Heart left ventricle (tissue), 13 donors: ENCODE measurements at regions not wholly inside any gene's neighbourhood (a gene's known extent, or its start where the extent isn't known, plus 50 kb on each side); places are given as distances from the start of the nearest gene placed in this dataset.

Experiments
- POLR2A ChIP-seq, 2 donors: fragments of 450-650 bp; IDR thresholded peaks; one replicate each; pipeline ENCODE4 v1.6.1; 2017; ENCODE audit warnings: antibody characterized with exemption in 2 of 2, mild to moderate bottlenecking in 2 of 2, moderate library complexity in 2 of 2
- TF ChIP-seq, protein P1 (sequence below), 12 donors: fragments of 200-600 bp; sonication (generic) in 4 of 12; IDR thresholded peaks; one replicate each; pipeline versions ENCODE4 v1.5.0 to v1.8.0; 2018 to 2022; ENCODE audit warnings: antibody characterized with exemption in 12 of 12, mild to moderate bottlenecking in 5 of 12
- donor health status: ischemic (EF 13 %, LVEDD 7.1; RV severe dilation, severe dysfunction).
- donor health status: DM: no; HTN: yes; CAD: no.
- donor health status: DM: no; HTN: no; CAD: no.
- donor health status: ischemic (EF 25% LVEDD 6.9; RV normal size, moderate dysfunction).
- donor health status: ischemic (EF 25% LVEDD 5.7; RV mildly dilated, moderate dysfunction).
- donor health status: ischemic (EF 35%, LVEDD 5.7; RV mildly dilated, moderate dysfunction).
- donor health status: nonischemic (EF 11% LVEDD 7.7; RV severe dilation, severe dysfunction).
- donor health status: DM: yes; HTN: yes; CAD: no.
- donor health status: PGD.
- donor health status: ischemic (EF 29% LVEDD 5.4; RV normal size, mild dysfunction).
- donor health status: nonischemic (EF 23%, LVEDD 6.1; RV moderate dilation, normal function).

DNA sequence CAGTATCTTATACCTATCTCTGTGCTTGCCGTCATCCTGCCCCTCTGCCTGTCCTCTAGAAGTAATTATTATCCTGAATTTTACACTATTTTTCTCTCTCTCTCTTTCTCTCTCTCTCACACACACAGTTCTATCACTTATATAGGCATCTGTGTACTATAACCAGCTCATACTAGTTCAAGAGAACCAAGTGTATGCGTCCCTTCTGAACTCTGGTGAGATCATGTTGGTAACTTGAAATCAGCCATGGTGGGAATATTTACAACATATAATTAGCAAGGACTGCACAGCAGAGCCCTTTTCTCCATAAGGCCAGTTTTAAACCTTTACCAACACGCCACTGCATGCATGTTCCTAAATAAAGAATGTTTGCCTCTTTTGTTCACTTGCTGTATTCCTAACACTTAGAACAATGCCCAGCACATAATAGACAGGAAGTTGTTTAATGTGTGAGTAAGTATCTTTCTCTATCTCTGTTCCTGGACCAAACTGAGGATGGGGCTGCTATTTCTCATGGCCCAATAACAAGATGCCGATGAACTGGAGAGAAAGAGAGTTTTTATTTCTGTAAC, 51.1 kb upstream of the IL21 start:
- TF ChIP-seq, protein P1, sequence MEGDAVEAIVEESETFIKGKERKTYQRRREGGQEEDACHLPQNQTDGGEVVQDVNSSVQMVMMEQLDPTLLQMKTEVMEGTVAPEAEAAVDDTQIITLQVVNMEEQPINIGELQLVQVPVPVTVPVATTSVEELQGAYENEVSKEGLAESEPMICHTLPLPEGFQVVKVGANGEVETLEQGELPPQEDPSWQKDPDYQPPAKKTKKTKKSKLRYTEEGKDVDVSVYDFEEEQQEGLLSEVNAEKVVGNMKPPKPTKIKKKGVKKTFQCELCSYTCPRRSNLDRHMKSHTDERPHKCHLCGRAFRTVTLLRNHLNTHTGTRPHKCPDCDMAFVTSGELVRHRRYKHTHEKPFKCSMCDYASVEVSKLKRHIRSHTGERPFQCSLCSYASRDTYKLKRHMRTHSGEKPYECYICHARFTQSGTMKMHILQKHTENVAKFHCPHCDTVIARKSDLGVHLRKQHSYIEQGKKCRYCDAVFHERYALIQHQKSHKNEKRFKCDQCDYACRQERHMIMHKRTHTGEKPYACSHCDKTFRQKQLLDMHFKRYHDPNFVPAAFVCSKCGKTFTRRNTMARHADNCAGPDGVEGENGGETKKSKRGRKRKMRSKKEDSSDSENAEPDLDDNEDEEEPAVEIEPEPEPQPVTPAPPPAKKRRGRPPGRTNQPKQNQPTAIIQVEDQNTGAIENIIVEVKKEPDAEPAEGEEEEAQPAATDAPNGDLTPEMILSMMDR (IDR thresholded peaks at IDR 0.05): no peak
- no peak for TF ChIP-seq POLR2A (IDR thresholded peaks at IDR 0.05)
